ENCODE measurements at regions not wholly inside any gene's neighbourhood (a gene's known extent, or its start where the extent isn't known, plus 50 kb on each side); places are given as distances from the start of the nearest gene placed in this dataset.
A peak's percentile ranks its signal among the peaks of the same experiment; 100 is the strongest.

DNA sequence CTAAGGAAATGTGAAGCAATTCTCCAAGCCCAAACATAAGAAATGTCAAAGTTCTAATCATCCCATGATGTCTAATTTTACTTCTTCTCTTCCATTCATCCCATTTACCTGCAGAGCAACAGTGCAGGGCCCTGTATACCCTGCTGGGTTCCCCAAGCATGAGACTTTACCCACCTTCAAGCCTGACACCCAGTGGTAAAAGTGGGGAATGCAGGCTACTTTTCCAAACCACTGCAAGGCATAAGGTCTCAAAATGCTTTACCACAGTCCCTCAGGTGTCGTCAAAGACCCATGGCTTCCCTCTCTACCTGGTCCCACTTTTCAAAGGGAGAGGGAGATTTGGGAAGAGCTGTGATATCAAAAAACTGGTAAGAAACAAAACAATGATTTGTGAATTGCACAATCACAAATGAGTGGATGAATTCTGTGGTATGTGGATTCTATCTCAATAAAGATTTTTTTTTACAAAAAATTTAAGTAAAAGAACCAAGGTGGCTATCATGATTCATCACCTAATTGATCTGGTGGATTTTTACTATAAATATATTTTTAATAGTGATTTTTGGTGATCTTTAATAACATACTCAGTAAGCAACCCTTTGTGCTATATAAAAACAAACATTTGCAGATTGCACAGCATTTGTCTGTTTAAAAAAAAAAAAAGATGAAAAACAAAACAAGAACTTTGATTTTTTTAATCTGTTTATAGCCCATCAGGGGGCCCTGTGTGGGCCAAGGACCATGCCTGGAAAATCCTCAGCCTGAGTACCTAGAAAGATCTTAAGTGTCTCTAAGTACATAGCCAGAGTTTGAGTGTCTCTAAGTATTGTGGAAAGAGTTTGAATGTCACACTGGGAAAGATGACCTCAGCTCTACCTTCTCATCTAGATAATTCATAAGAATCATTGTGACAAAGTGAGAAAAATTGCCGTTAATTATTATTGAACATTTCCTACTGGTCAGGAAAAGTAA lies 73.1 kb upstream of the GJB5 start:
- Histone ChIP-seq H3K4me1 (ENCODE audit: insufficient read depth, low read length, poor library complexity, severe bottlenecking) (no peaks in the 10 kb centered on the region), H3K4me3 (ENCODE audit: low read depth, low read length, poor library complexity, severe bottlenecking) (no peak overlapping the region), H3K27ac (ENCODE audit: low read depth, low read length, poor library complexity, severe bottlenecking) (no peak overlapping the region), H3K79me2 (ENCODE audit: insufficient read depth, low read depth, low read length) (no peaks in the 10 kb centered on the region), H3K36me3 (ENCODE audit: insufficient read depth, low read length) (no peaks in the 10 kb centered on the region), H3K9me2 (ENCODE audit: insufficient read depth, low read length) (no peaks in the 10 kb centered on the region), H4K20me1 (ENCODE audit: insufficient read depth, low read length) (no peaks in the 10 kb centered on the region), H3K4me2 (ENCODE audit: low read length) (no peak overlapping the region), H2AFZ (ENCODE audit: low read length) (no peak overlapping the region), H3K9me3 (ENCODE audit: low read length) (no peaks in the 10 kb centered on the region)
- peak; percentile 47 for DNase-seq (ENCODE audit: low spot score)
- BruUV-seq (replicated peaks), result no TSS peak
- intact Hi-C loops (cut with micrococcal nuclease; ENCODE audit: unreplicated experiment), result loop anchor here (2.0 kb wide), 1 partner anchor 221 kb away; no protein-coding TSS in a partner anchor
- TF ChIP-seq EZH2phosphoT487 (IDR thresholded peaks at IDR 0.05; ENCODE audit: borderline replicate concordance, low read depth, low read length), result no peak
- TF ChIP-seq, protein P1, sequence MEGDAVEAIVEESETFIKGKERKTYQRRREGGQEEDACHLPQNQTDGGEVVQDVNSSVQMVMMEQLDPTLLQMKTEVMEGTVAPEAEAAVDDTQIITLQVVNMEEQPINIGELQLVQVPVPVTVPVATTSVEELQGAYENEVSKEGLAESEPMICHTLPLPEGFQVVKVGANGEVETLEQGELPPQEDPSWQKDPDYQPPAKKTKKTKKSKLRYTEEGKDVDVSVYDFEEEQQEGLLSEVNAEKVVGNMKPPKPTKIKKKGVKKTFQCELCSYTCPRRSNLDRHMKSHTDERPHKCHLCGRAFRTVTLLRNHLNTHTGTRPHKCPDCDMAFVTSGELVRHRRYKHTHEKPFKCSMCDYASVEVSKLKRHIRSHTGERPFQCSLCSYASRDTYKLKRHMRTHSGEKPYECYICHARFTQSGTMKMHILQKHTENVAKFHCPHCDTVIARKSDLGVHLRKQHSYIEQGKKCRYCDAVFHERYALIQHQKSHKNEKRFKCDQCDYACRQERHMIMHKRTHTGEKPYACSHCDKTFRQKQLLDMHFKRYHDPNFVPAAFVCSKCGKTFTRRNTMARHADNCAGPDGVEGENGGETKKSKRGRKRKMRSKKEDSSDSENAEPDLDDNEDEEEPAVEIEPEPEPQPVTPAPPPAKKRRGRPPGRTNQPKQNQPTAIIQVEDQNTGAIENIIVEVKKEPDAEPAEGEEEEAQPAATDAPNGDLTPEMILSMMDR (conservative IDR thresholded peaks at IDR 0.05; ENCODE audit: low read length), result peak; percentile 84
- ChIA-PET POLR2A (no interaction called here), CTCF (ENCODE audit: unreplicated experiment) (no interaction called here)

DNA sequence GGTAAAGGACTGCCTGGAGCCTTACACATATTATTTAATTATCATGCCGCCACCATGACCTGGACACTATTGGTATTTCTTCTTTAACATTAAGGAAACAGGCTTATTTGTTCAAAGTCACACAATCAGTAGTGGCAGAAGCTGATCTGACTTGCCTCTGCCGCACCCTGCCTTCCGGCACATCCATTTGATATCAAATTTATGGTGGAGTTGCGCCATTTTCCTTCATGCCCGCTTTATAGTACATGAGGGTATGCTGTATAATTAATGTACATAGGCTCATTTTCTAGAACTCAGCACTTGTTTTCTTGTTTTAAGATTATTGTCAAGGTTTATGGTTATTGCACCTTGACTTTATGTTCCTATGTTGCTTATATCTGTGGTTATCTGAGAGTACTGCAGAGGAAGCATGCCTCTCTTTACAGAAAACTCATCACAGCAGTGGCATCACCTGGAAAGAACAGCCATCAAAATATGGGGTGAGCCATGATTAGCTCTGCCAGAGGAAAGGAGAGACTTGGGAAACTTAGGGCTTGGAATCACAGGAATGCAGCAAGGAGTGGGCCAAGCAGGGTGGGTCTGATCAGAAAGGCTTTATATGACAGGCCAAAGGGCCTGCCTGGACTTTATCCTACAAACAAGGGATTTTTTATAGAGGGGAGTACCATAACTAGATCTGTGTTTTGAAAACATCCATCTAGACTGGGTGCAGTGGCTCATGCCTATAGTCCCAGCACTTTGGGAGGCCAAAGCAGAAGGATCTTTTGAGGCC lies 72.2 kb upstream of the GJB5 start:
- Histone ChIP-seq H3K9me3 (ENCODE audit: low read length) (no peaks in the 10 kb centered on the region), H3K4me3 (ENCODE audit: low read depth, low read length, poor library complexity, severe bottlenecking) (no peak overlapping the region), H3K9me2 (ENCODE audit: insufficient read depth, low read length) (no peaks in the 10 kb centered on the region), H3K4me2 (ENCODE audit: low read length) (no peak overlapping the region), H3K27ac (ENCODE audit: low read depth, low read length, poor library complexity, severe bottlenecking) (no peak overlapping the region), H3K4me1 (ENCODE audit: insufficient read depth, low read length, poor library complexity, severe bottlenecking) (no peaks in the 10 kb centered on the region), H3K36me3 (ENCODE audit: insufficient read depth, low read length) (no peaks in the 10 kb centered on the region), H2AFZ (ENCODE audit: low read length) (no peak overlapping the region), H3K79me2 (ENCODE audit: insufficient read depth, low read depth, low read length) (no peaks in the 10 kb centered on the region), H4K20me1 (ENCODE audit: insufficient read depth, low read length) (no peaks in the 10 kb centered on the region)
- intact Hi-C loops (cut with micrococcal nuclease; ENCODE audit: unreplicated experiment), result no loop called here
- ChIA-PET CTCF (ENCODE audit: unreplicated experiment) (no interaction called here), POLR2A (no interaction called here)
- no peak for DNase-seq (ENCODE audit: low spot score)
- no TSS peak for BruUV-seq (replicated peaks)
- TF ChIP-seq, protein P1 (conservative IDR thresholded peaks at IDR 0.05; ENCODE audit: low read length), result no peak
- no peak for TF ChIP-seq EZH2phosphoT487 (IDR thresholded peaks at IDR 0.05; ENCODE audit: borderline replicate concordance, low read depth, low read length)

Measured in OCI-LY7 (cell line).